Liver (tissue), 8 donors: ENCODE measurements at regions not wholly inside any gene's neighbourhood (a gene's known extent, or its start where the extent isn't known, plus 50 kb on each side); places are given as distances from the start of the nearest gene placed in this dataset.

Experiments used
- DNase-seq: peaks from one replicate; pipeline ENCODE4 v3.0.0-alpha.2; 2017; ENCODE audit warnings: low spot score
- H3K27ac ChIP-seq, 2 donors: one replicate each; pipeline ENCODE4 v1.7.0; 2013; ENCODE audit warnings: inconsistent platforms in 2 of 2, low read length in 2 of 2, control low read depth in 1 of 2, low read depth in 1 of 2, mild to moderate bottlenecking in 1 of 2
- H3K27me3 ChIP-seq, 4 donors: one replicate each; pipeline versions ENCODE4 v1.6.1 to v1.7.0; 2013; ENCODE audit warnings: low read length in 3 of 4, inconsistent platforms in 1 of 4, mild to moderate bottlenecking in 1 of 4, moderate library complexity in 1 of 4; ENCODE audit not compliant: control insufficient read depth in 4 of 4, insufficient read depth in 4 of 4
- H3K36me3 ChIP-seq, 4 donors: one replicate each; pipeline versions ENCODE4 v1.6.1 to v1.7.0; 2013; ENCODE audit warnings: low read length in 3 of 4, mild to moderate bottlenecking in 3 of 4, low read depth in 1 of 4, moderate library complexity in 1 of 4; ENCODE audit not compliant: control insufficient read depth in 4 of 4, insufficient read depth in 3 of 4
- H3K4me1 ChIP-seq, 4 donors: one replicate each; pipeline versions ENCODE4 v1.6.1 to v1.7.0; 2013; ENCODE audit warnings: low read length in 3 of 4, mild to moderate bottlenecking in 3 of 4, moderate library complexity in 1 of 4; ENCODE audit not compliant: control insufficient read depth in 4 of 4, insufficient read depth in 4 of 4
- H3K4me3 ChIP-seq, 3 donors: one replicate each; pipeline versions ENCODE4 v1.6.1 to v1.7.0; 2013; ENCODE audit warnings: low read length in 3 of 3, control low read depth in 1 of 3, low read depth in 1 of 3, mild to moderate bottlenecking in 1 of 3
- H3K9ac ChIP-seq, 2 donors: one replicate each; pipeline ENCODE4 v1.7.0; 2013; ENCODE audit warnings: low read length in 2 of 2, mild to moderate bottlenecking in 2 of 2, moderate library complexity in 2 of 2, control low read depth in 1 of 2, low read depth in 1 of 2
- H3K9me3 ChIP-seq, 4 donors: one replicate each; pipeline versions ENCODE4 v1.6.1 to v1.7.0; 2013; ENCODE audit warnings: low read length in 3 of 4; ENCODE audit not compliant: control insufficient read depth in 4 of 4
- EGR1 ChIP-seq, 2 donors: IDR thresholded peaks; 2 replicates each; pipeline ENCODE4 v1.6.1; 2016 to 2018; ENCODE audit warnings: antibody characterized with exemption in 2 of 2, low read depth in 2 of 2
- FOXA1 ChIP-seq: IDR thresholded peaks from 2 replicates; pipeline ENCODE4 v1.6.1; 2016; ENCODE audit warnings: antibody characterized with exemption
- FOXA2 ChIP-seq: IDR thresholded peaks from 2 replicates; pipeline ENCODE4 v1.6.1; 2016; ENCODE audit warnings: antibody characterized with exemption
- GABPA ChIP-seq, 2 donors: IDR thresholded peaks in 1 of 2; conservative IDR thresholded peaks in 1 of 2; 2 replicates each; pipeline ENCODE4 v1.6.1; 2016; ENCODE audit warnings: antibody characterized with exemption in 2 of 2, mild to moderate bottlenecking in 1 of 2, moderate library complexity in 1 of 2
- HNF4A ChIP-seq, 2 donors: conservative IDR thresholded peaks; 2 replicates each; pipeline ENCODE4 v1.6.1; 2016; ENCODE audit warnings: antibody characterized with exemption in 2 of 2, mild to moderate bottlenecking in 2 of 2
- JUND ChIP-seq, 2 donors: IDR thresholded peaks; 2 replicates each; pipeline ENCODE4 v1.6.1; 2016; ENCODE audit warnings: antibody characterized with exemption in 2 of 2
- NR2F2 ChIP-seq: IDR thresholded peaks from 2 replicates; pipeline ENCODE4 v1.6.1; 2016; ENCODE audit warnings: antibody characterized with exemption
- RAD21 ChIP-seq, 2 donors: IDR thresholded peaks; 2 replicates each; pipeline ENCODE4 v1.6.1; 2016; ENCODE audit warnings: antibody characterized with exemption in 2 of 2, mild to moderate bottlenecking in 2 of 2
- RXRA ChIP-seq, 2 donors: IDR thresholded peaks; 2 replicates each; pipeline ENCODE4 v1.6.1; 2017 to 2018; ENCODE audit warnings: antibody characterized with exemption in 2 of 2, mild to moderate bottlenecking in 1 of 2
- SP1 ChIP-seq: IDR thresholded peaks from 2 replicates; pipeline ENCODE4 v1.6.1; 2018; ENCODE audit warnings: antibody characterized with exemption, mild to moderate bottlenecking
- TAF1 ChIP-seq: conservative IDR thresholded peaks from 2 replicates; pipeline ENCODE4 v1.6.1; 2016; ENCODE audit warnings: antibody characterized with exemption, mild to moderate bottlenecking
- YY1 ChIP-seq: IDR thresholded peaks from 2 replicates; pipeline ENCODE4 v1.6.1; 2016; ENCODE audit warnings: antibody characterized with exemption, mild to moderate bottlenecking
- WGBS: extraction: QIAGEN DNeasy Blood & Tissue Kit; methylation state at CpG from one replicate; pipeline ENCODE4 v1.1.7; 2013; 5-methylcytosine and 5-hydroxymethylcytosine counted together
- TF ChIP-seq, protein P1 (sequence below): fragments of 150-350 bp; IDR thresholded peaks from 2 replicates; pipeline ENCODE4 v1.5.1; 2017; ENCODE audit warnings: improper control_type of control experiment, low read depth, low read length; ENCODE audit not compliant: missing input control
- TF ChIP-seq, protein P2 (sequence below): IDR thresholded peaks from 2 replicates; pipeline ENCODE4 v1.6.1; 2016; ENCODE audit warnings: antibody characterized with exemption
- donor health status: healthy.
- donor health status: healthy.
- donor health status: healthy.
- donor health status: healthy.
- donor health status: healthy.

DNA sequence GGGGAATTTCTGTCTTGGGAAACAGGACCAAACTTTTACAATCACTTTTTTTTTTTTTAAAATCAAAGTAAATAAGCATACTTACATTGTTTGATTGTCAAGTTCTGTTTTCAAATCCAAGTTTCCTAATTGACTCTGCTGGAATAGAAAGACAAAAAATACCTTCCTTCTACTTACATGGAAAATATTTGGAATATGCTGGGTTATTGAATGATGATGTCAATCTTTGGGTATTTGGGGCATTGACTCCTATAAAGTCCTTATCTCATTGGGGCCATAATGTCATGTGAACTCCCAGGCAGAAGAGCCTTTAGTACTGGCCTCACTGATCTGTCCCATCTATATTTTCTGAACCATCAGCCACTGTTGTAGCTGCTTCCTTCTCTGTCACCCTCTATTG, 122.6 kb upstream of the NOX3 start:
- Histone ChIP-seq H3K4me3 (no peak overlapping the region), H3K36me3 (peaks cover 0 to 2% (median 0%) of the 10 kb centered on the region in 4 donors), H3K27ac (no peak overlapping the region), H3K9ac (no peak overlapping the region), H3K9me3 (no peaks in the 10 kb centered on the region), H3K27me3 (peaks cover 0 to 3% (median 0%) of the 10 kb centered on the region in 4 donors), H3K4me1 (no peaks in the 10 kb centered on the region)
- TF ChIP-seq, protein P1, sequence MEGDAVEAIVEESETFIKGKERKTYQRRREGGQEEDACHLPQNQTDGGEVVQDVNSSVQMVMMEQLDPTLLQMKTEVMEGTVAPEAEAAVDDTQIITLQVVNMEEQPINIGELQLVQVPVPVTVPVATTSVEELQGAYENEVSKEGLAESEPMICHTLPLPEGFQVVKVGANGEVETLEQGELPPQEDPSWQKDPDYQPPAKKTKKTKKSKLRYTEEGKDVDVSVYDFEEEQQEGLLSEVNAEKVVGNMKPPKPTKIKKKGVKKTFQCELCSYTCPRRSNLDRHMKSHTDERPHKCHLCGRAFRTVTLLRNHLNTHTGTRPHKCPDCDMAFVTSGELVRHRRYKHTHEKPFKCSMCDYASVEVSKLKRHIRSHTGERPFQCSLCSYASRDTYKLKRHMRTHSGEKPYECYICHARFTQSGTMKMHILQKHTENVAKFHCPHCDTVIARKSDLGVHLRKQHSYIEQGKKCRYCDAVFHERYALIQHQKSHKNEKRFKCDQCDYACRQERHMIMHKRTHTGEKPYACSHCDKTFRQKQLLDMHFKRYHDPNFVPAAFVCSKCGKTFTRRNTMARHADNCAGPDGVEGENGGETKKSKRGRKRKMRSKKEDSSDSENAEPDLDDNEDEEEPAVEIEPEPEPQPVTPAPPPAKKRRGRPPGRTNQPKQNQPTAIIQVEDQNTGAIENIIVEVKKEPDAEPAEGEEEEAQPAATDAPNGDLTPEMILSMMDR, result no peak
- TF ChIP-seq GABPA (IDR thresholded peaks at IDR 0.05 in 1 of 2, conservative IDR thresholded peaks at IDR 0.05 in 1 of 2) (no peak), TAF1 (no peak)
- TF ChIP-seq, protein P2, sequence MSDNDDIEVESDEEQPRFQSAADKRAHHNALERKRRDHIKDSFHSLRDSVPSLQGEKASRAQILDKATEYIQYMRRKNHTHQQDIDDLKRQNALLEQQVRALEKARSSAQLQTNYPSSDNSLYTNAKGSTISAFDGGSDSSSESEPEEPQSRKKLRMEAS, result no peak
- no peak for DNase-seq

DNA sequence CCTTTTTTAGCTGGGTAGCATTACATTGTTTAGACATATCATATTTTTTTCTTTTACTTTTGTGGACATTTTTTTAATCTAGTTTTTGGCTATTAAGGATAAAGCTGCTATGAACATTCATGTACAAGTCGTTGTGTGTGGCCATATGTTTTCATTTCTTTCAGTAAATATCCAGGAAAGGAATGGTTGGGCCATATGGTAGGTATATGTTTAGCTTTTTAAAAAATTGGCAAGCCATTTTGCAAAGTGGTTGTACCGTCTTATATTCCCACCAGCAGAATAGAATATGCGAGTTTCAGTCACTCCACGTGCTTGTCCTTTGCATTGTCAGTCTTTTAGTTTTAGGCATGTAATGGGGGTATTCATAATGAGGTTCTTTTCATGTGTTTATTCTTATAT, 106.3 kb upstream of the NOX3 start:
- TF ChIP-seq TAF1, result no peak
- TF ChIP-seq NR2F2, result no peak
- TF ChIP-seq, protein P2, result no peak
- TF ChIP-seq GABPA (IDR thresholded peaks at IDR 0.05 in 1 of 2, conservative IDR thresholded peaks at IDR 0.05 in 1 of 2), result no peak
- no peak for TF ChIP-seq FOXA1
- no peak for TF ChIP-seq YY1
- no peak for TF ChIP-seq RXRA (IDR thresholded peaks at IDR 0.05)
- TF ChIP-seq HNF4A (conservative IDR thresholded peaks at IDR 0.05), result no peak
- TF ChIP-seq RAD21 (IDR thresholded peaks at IDR 0.05), result no peak
- TF ChIP-seq EGR1 (IDR thresholded peaks at IDR 0.05; ENCODE audit: low read depth in 2 of 2), result no peak
- TF ChIP-seq FOXA2, result no peak
- TF ChIP-seq, protein P1, result no peak
- no peak for TF ChIP-seq SP1
- no peak for TF ChIP-seq JUND (IDR thresholded peaks at IDR 0.05)
- 86% methylated on average over 4 of the region's 4 CpGs for WGBS
- Histone ChIP-seq H3K27ac (no peak overlapping the region), H3K9ac (no peak overlapping the region), H3K4me3 (no peak overlapping the region), H3K27me3 (no peaks in the 10 kb centered on the region), H3K36me3 (no peaks in the 10 kb centered on the region), H3K9me3 (peaks cover 0 to 5% (median 0%) of the 10 kb centered on the region in 4 donors), H3K4me1 (peaks cover 0 to 3% (median 0%) of the 10 kb centered on the region in 4 donors)
- no peak for DNase-seq
